ENCODE measurements at regions not wholly inside any gene's neighbourhood (a gene's known extent, or its start where the extent isn't known, plus 50 kb on each side); places are given as distances from the start of the nearest gene placed in this dataset.
A peak's percentile ranks its signal among the peaks of the same experiment; 100 is the strongest.

GRCh38 chr20:6530779-6531315 lies 236.6 kb upstream of the BMP2 start:
- H3K27me3 ChIP-seq (ENCODE audit: insufficient read depth, poor library complexity, severe bottlenecking), result no peaks in the 10 kb centered on the region
- DNase-seq (ENCODE audit: low spot score) (no peak), ATAC-seq (ENCODE audit: low read depth) (no peak)
- TF ChIP-seq CTCF (IDR thresholded peaks at IDR 0.05; ENCODE audit: poor library complexity, severe bottlenecking), result no peak
- no peak overlapping the region for H3K27ac ChIP-seq (ENCODE audit: poor library complexity, severe bottlenecking)
- no peaks in the 10 kb centered on the region for H3K36me3 ChIP-seq (ENCODE audit: low read depth)
- H3K4me3 ChIP-seq (ENCODE audit: severe bottlenecking), result no peak overlapping the region
- no peaks in the 10 kb centered on the region for H3K9me3 ChIP-seq (ENCODE audit: severe bottlenecking)
- peaks cover 11% of the 10 kb centered on the region for H3K4me1 ChIP-seq (ENCODE audit: insufficient read depth, poor library complexity, severe bottlenecking)

- Histone ChIP-seq H3K4me3 (ENCODE audit: severe bottlenecking) (no peak overlapping the region), H3K27ac (ENCODE audit: poor library complexity, severe bottlenecking) (no peak overlapping the region), H3K4me1 (ENCODE audit: insufficient read depth, poor library complexity, severe bottlenecking) (peaks cover 11% of the 10 kb centered on the region), H3K9me3 (ENCODE audit: severe bottlenecking) (no peaks in the 10 kb centered on the region), H3K36me3 (ENCODE audit: low read depth) (no peaks in the 10 kb centered on the region), H3K27me3 (ENCODE audit: insufficient read depth, poor library complexity, severe bottlenecking) (no peaks in the 10 kb centered on the region)
- TF ChIP-seq CTCF (IDR thresholded peaks at IDR 0.05; ENCODE audit: poor library complexity, severe bottlenecking), result no peak
- ATAC-seq (ENCODE audit: low read depth), result no peak
- DNase-seq (ENCODE audit: low spot score), result no peak
These were observed 237.2 kb upstream of the BMP2 start for GRCh38 chr20:6530254-6530653.

- H3K4me1 ChIP-seq (ENCODE audit: insufficient read depth, poor library complexity, severe bottlenecking), result no peaks in the 10 kb centered on the region
- H3K36me3 ChIP-seq (ENCODE audit: low read depth), result no peaks in the 10 kb centered on the region
- peaks cover 5% of the 10 kb centered on the region for H3K9me3 ChIP-seq (ENCODE audit: severe bottlenecking)
- H3K4me3 ChIP-seq (ENCODE audit: severe bottlenecking), result no peak overlapping the region
- H3K27ac ChIP-seq (ENCODE audit: poor library complexity, severe bottlenecking), result no peak overlapping the region
- no peak for TF ChIP-seq CTCF (IDR thresholded peaks at IDR 0.05; ENCODE audit: poor library complexity, severe bottlenecking)
- no peak for DNase-seq (ENCODE audit: low spot score)
- H3K27me3 ChIP-seq (ENCODE audit: insufficient read depth, poor library complexity, severe bottlenecking), result no peaks in the 10 kb centered on the region
- ATAC-seq (ENCODE audit: low read depth), result no peak
These were observed 241.8 kb upstream of the BMP2 start for GRCh38 chr20:6525447-6526303.

GRCh38 chr20:6524305-6524704 lies 243.2 kb upstream of the BMP2 start:
- H3K4me3 ChIP-seq (ENCODE audit: severe bottlenecking), result no peak overlapping the region
- H3K27me3 ChIP-seq (ENCODE audit: insufficient read depth, poor library complexity, severe bottlenecking), result no peaks in the 10 kb centered on the region
- H3K27ac ChIP-seq (ENCODE audit: poor library complexity, severe bottlenecking), result no peak overlapping the region
- peaks cover 5% of the 10 kb centered on the region for H3K9me3 ChIP-seq (ENCODE audit: severe bottlenecking)
- no peak for DNase-seq (ENCODE audit: low spot score)
- ATAC-seq (ENCODE audit: low read depth), result no peak
- peaks cover 8% of the 10 kb centered on the region for H3K4me1 ChIP-seq (ENCODE audit: insufficient read depth, poor library complexity, severe bottlenecking)
- no peaks in the 10 kb centered on the region for H3K36me3 ChIP-seq (ENCODE audit: low read depth)
- TF ChIP-seq CTCF (IDR thresholded peaks at IDR 0.05; ENCODE audit: poor library complexity, severe bottlenecking), result no peak

GRCh38 chr20:6519556-6519955 lies 247.9 kb upstream of the BMP2 start:
- peaks cover 11% of the 10 kb centered on the region for H3K4me1 ChIP-seq (ENCODE audit: insufficient read depth, poor library complexity, severe bottlenecking)
- no peak overlapping the region for H3K27ac ChIP-seq (ENCODE audit: poor library complexity, severe bottlenecking)
- DNase-seq (ENCODE audit: low spot score) (no peak), ATAC-seq (ENCODE audit: low read depth) (peak; percentile 100)
- H3K36me3 ChIP-seq (ENCODE audit: low read depth), result no peaks in the 10 kb centered on the region
- H3K4me3 ChIP-seq (ENCODE audit: severe bottlenecking), result no peak overlapping the region
- TF ChIP-seq CTCF (IDR thresholded peaks at IDR 0.05; ENCODE audit: poor library complexity, severe bottlenecking), result no peak
- H3K9me3 ChIP-seq (ENCODE audit: severe bottlenecking), result peaks cover 5% of the 10 kb centered on the region
- H3K27me3 ChIP-seq (ENCODE audit: insufficient read depth, poor library complexity, severe bottlenecking), result no peaks in the 10 kb centered on the region

All from RWPE2 (cell line).